ENCODE measurements at regions not wholly inside any gene's neighbourhood (a gene's known extent, or its start where the extent isn't known, plus 50 kb on each side); places are given as distances from the start of the nearest gene placed in this dataset.

GRCh38 chr21:27058673-27059605 lies 92.1 kb upstream of the ADAMTS5 start:
- CTCF ChIA-PET = no interaction called here
- no peak for TF ChIP-seq EZH2 (IDR thresholded peaks at IDR 0.05; ENCODE audit: borderline replicate concordance, insufficient read depth, low read depth, low read length, poor library complexity, severe bottlenecking)
- TF ChIP-seq, protein P1, sequence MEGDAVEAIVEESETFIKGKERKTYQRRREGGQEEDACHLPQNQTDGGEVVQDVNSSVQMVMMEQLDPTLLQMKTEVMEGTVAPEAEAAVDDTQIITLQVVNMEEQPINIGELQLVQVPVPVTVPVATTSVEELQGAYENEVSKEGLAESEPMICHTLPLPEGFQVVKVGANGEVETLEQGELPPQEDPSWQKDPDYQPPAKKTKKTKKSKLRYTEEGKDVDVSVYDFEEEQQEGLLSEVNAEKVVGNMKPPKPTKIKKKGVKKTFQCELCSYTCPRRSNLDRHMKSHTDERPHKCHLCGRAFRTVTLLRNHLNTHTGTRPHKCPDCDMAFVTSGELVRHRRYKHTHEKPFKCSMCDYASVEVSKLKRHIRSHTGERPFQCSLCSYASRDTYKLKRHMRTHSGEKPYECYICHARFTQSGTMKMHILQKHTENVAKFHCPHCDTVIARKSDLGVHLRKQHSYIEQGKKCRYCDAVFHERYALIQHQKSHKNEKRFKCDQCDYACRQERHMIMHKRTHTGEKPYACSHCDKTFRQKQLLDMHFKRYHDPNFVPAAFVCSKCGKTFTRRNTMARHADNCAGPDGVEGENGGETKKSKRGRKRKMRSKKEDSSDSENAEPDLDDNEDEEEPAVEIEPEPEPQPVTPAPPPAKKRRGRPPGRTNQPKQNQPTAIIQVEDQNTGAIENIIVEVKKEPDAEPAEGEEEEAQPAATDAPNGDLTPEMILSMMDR (IDR thresholded peaks at IDR 0.05) = no peak

DNA sequence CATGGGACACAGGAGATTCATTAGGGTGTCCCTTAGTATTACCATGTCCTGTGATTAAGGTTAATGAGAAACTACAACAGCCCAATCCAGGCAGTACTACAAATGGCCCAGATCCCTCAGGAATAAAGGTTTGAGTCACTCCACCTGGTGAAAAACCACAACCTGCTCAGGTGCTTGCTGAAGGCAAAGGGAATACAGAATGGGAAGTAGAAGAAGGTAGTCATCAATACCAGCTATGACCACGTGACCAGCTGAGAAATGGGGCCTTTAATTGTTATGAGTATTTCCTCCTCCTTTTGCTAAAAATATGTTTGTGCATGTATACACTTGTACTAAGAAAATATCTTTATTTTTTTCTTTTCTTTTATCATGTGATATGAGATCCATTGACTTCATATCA lies 91.1 kb upstream of the ADAMTS5 start:
- no peak overlapping the region for H3K4me3 ChIP-seq (ENCODE audit: control extremely low read depth in 1 of 5, extremely low read depth in 1 of 5, insufficient read depth in 1 of 5, low read depth in 2 of 5, low read length in 4 of 5)
- H2AFZ ChIP-seq (ENCODE audit: insufficient read depth, low read depth, low read length, poor library complexity, severe bottlenecking) = no peak overlapping the region
- H3K9me3 Mint-ChIP-seq (ENCODE audit: insufficient read depth) = peaks cover 14% of the 10 kb centered on the region
- H3K4me2 ChIP-seq (replicated peaks; ENCODE audit: low read depth, low read length, poor library complexity, severe bottlenecking) = no peak overlapping the region
- intact Hi-C loops (cut with micrococcal nuclease) = no loop called here
- CTCF ChIA-PET = no interaction called here
- no peak overlapping the region for H3K27ac ChIP-seq (ENCODE audit: low read length in 2 of 2)
- no peak for DNase-seq
- H3K27ac Mint-ChIP-seq = no peak overlapping the region
- no peaks in the 10 kb centered on the region for H3K36me3 ChIP-seq (replicated peaks in 1 of 2; ENCODE audit: control extremely low read depth in 1 of 2, control insufficient read depth in 1 of 2, extremely low read depth in 1 of 2, insufficient read depth in 2 of 2, low read length in 1 of 2)
- H3K4me1 ChIP-seq (ENCODE audit: control insufficient read depth in 2 of 2, insufficient read depth in 2 of 2, low read length in 2 of 2) = no peaks in the 10 kb centered on the region
- no peaks in the 10 kb centered on the region for H3K4me1 Mint-ChIP-seq
- no peak overlapping the region for H3K4me3 Mint-ChIP-seq
- no peaks in the 10 kb centered on the region for H3K27me3 Mint-ChIP-seq
- no CpG with 5 or more reads among the region's 1 CpG for WGBS (ENCODE audit: insufficient coverage)
- H3K9me3 ChIP-seq (ENCODE audit: control extremely low read depth in 1 of 3, control insufficient read depth in 2 of 3, insufficient read depth in 1 of 3, low read length in 2 of 3) = peaks cover 0 to 3% (median 1%) of the 10 kb centered on the region in 3 donors
- no peak for TF ChIP-seq EZH2 (IDR thresholded peaks at IDR 0.05; ENCODE audit: borderline replicate concordance, insufficient read depth, low read depth, low read length, poor library complexity, severe bottlenecking)
- TF ChIP-seq, protein P1 (IDR thresholded peaks at IDR 0.05) = no peak
- POLR2A ChIA-PET = no interaction called here
- H4K20me1 ChIP-seq (ENCODE audit: control insufficient read depth, insufficient read depth, low read length, poor library complexity, severe bottlenecking) = no peaks in the 10 kb centered on the region
- no peaks in the 10 kb centered on the region for H3K27me3 ChIP-seq (replicated peaks in 1 of 4; ENCODE audit: control extremely low read depth in 1 of 4, control insufficient read depth in 3 of 4, insufficient read depth in 4 of 4, low read length in 3 of 4)
- H3K79me2 ChIP-seq (ENCODE audit: control insufficient read depth, insufficient read depth, low read length) = no peaks in the 10 kb centered on the region
- no peak for ATAC-seq (ENCODE audit: low read depth)
- H3K9ac ChIP-seq (ENCODE audit: low read length) = no peak overlapping the region

More at GRCh38 chr21:27058673-27059605, 92.1 kb upstream of the ADAMTS5 start:
- Histone ChIP-seq H3K9ac (ENCODE audit: low read length) (no peak overlapping the region), H4K20me1 (ENCODE audit: control insufficient read depth, insufficient read depth, low read length, poor library complexity, severe bottlenecking) (no peaks in the 10 kb centered on the region), H3K4me3 (ENCODE audit: control extremely low read depth in 1 of 5, extremely low read depth in 1 of 5, insufficient read depth in 1 of 5, low read depth in 2 of 5, low read length in 4 of 5) (no peak overlapping the region), H3K4me1 (ENCODE audit: control insufficient read depth in 2 of 2, insufficient read depth in 2 of 2, low read length in 2 of 2) (no peaks in the 10 kb centered on the region), H2AFZ (ENCODE audit: insufficient read depth, low read depth, low read length, poor library complexity, severe bottlenecking) (no peak overlapping the region), H3K36me3 (replicated peaks in 1 of 2; ENCODE audit: control extremely low read depth in 1 of 2, control insufficient read depth in 1 of 2, extremely low read depth in 1 of 2, insufficient read depth in 2 of 2, low read length in 1 of 2) (no peaks in the 10 kb centered on the region), H3K79me2 (ENCODE audit: control insufficient read depth, insufficient read depth, low read length) (no peaks in the 10 kb centered on the region), H3K9me3 (ENCODE audit: control extremely low read depth in 1 of 3, control insufficient read depth in 2 of 3, insufficient read depth in 1 of 3, low read length in 2 of 3) (peaks cover 0 to 6% (median 3%) of the 10 kb centered on the region in 3 donors), H3K27ac (ENCODE audit: low read length in 2 of 2) (no peak overlapping the region), H3K27me3 (replicated peaks in 1 of 4; ENCODE audit: control extremely low read depth in 1 of 4, control insufficient read depth in 3 of 4, insufficient read depth in 4 of 4, low read length in 3 of 4) (no peaks in the 10 kb centered on the region), H3K4me2 (replicated peaks; ENCODE audit: low read depth, low read length, poor library complexity, severe bottlenecking) (no peak overlapping the region)
- Mint-ChIP-seq H3K27me3 (no peaks in the 10 kb centered on the region), H3K4me1 (no peaks in the 10 kb centered on the region), H3K9me3 (ENCODE audit: insufficient read depth) (peaks cover 15% of the 10 kb centered on the region), H3K4me3 (no peak overlapping the region), H3K27ac (no peak overlapping the region)
- POLR2A ChIA-PET = no interaction called here
- no peak for DNase-seq
- ATAC-seq (ENCODE audit: low read depth) = no peak
- WGBS (ENCODE audit: insufficient coverage) = no CpG with 5 or more reads among the region's 2 CpGs
- intact Hi-C loops (cut with micrococcal nuclease) = no loop called here
